ENCODE measurements at regions not wholly inside any gene's neighbourhood (a gene's known extent, or its start where the extent isn't known, plus 50 kb on each side); places are given as distances from the start of the nearest gene placed in this dataset.

- no peak for TF ChIP-seq CTCF (IDR thresholded peaks at IDR 0.05; ENCODE audit: poor library complexity, severe bottlenecking)
- TF ChIP-seq EZH2 (IDR thresholded peaks at IDR 0.05; ENCODE audit: borderline replicate concordance, insufficient read depth, low read length, poor library complexity, severe bottlenecking), result no peak
- no peak for TF ChIP-seq POLR2AphosphoS5 (IDR thresholded peaks at IDR 0.05)
- TF ChIP-seq RAD21 (conservative IDR thresholded peaks at IDR 0.05), result no peak
- no peak for TF ChIP-seq TAF1 (IDR thresholded peaks at IDR 0.05; ENCODE audit: low read depth)
Measured at GRCh38 chr3:159074756-159075701, 273.2 kb downstream of the MFSD1 start.

Data from neural cell (in vitro differentiated cells).